ENCODE measurements at regions not wholly inside any gene's neighbourhood (a gene's known extent, or its start where the extent isn't known, plus 50 kb on each side); places are given as distances from the start of the nearest gene placed in this dataset.

DNA sequence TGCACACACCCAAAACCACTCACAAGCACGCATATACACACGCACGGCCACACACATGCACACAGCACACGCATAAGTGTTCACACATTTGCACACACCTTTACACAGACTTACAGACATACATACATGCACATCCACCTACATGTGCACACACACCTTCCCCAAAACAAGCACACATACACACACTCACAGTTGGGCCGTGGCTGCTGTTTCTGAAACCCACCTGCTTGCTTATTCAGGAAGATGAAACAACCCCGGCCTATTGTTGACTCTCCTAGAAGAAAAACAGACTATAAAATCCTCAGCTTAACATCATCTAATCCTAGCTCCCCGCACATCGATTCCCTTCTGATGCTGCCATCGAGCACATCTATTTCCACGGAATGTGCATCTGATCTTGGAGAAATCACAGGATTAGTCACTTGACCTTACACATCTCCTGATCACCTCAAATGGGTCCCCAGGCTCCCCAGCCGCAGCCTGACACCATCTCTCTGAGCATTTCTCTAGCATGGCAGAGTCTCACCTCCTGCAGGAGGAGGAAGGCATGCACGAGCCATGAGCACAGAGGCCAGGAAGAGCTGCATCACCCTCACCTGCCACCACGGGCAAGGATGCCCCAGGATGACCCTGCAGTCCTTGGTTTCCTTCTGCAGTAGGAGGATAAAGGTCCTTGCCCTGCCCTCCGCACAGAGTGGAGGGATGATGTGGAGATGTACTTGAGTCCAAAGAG lies 105.8 kb upstream of the CDH5 start:
- Histone ChIP-seq H3K4me1 (ENCODE audit: control insufficient read depth in 1 of 2, extremely low read depth in 1 of 2, insufficient read depth in 2 of 2, low read length in 2 of 2) (no peaks in the 10 kb centered on the region), H3K4me3 (ENCODE audit: control insufficient read depth in 1 of 2, extremely low read depth in 1 of 2, low read length in 1 of 2) (no peak overlapping the region), H3K27me3 (replicated peaks in 1 of 2; ENCODE audit: control insufficient read depth in 2 of 2, extremely low read depth in 1 of 2, insufficient read depth in 2 of 2, low read length in 1 of 2) (peaks cover 0 to 40% of the 10 kb centered on the region in 2 experiments), H3K36me3 (ENCODE audit: control insufficient read depth in 2 of 2, extremely low read depth in 1 of 2, insufficient read depth in 1 of 2, low read length in 1 of 2) (no peaks in the 10 kb centered on the region), H3K27ac (ENCODE audit: low read length) (no peak overlapping the region), H3K9me3 (no peaks in the 10 kb centered on the region)
- no peak for ATAC-seq (replicated peaks in 1 of 4)
- Mint-ChIP-seq H3K27me3 (peaks cover 18 to 31% of the 10 kb centered on the region in 2 donors), H3K4me1 (no peaks in the 10 kb centered on the region), H3K27ac (no peak overlapping the region), H3K36me3 (no peaks in the 10 kb centered on the region), H3K4me3 (no peak overlapping the region), H3K9me3 (no peaks in the 10 kb centered on the region)
- ChIA-PET CTCF (no interaction called here), POLR2A (no interaction called here)
- no peak for DNase-seq
- 76% methylated on average over 13 of the region's 14 CpGs for WGBS (ENCODE audit: insufficient coverage)

DNA sequence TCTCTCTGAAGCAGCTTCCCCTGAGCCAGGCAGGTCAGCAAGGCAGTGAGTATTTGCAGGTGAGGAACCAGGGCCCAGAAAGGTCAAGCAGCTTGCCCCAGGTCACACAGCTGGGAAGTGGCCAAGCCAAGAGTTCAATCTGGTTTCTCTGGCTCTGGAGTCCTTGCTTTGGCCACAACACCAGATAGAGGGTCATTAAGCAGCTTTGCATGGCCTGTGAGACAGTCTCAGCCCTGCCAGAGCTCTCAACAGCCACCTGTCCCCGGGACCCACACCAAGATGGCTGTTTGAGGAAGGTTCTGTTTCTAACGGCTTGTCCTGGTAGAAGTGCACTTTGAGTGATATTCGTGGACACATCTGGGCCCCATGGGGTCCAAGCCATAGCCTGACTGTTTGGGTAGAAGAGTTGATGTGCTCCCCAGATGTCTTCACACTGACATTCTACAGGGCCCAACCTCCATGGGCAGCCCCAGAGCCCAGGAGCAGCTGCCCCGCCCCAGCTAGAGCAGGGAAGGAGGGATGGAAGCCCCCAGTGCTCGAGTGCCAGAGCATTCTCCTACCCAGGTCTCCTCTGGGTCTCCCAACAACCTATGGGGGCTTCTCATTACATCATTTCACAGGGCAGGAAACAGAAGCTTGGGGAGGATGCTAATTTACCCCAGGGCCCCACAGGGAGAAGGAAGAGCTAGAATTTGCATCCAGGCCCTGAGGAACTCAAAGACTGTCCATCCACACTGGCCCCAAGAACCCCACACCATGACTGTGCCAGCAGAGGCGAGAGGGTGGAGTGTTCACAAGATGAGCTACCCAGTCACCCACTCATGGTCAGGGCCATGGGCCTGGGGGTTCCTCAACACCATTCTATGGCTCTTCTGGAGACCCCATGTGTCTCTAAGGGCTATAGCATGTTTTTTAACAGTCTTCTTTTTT lies 107.3 kb upstream of the CDH5 start:
- H3K4me3 Mint-ChIP-seq = no peak overlapping the region
- CTCF ChIA-PET = no interaction called here
- no peaks in the 10 kb centered on the region for H3K9me3 Mint-ChIP-seq
- H3K27me3 ChIP-seq (replicated peaks in 1 of 2; ENCODE audit: control insufficient read depth in 2 of 2, extremely low read depth in 1 of 2, insufficient read depth in 2 of 2, low read length in 1 of 2) = peaks cover 0 to 26% of the 10 kb centered on the region in 2 experiments
- POLR2A ChIA-PET = no interaction called here
- no peaks in the 10 kb centered on the region for H3K9me3 ChIP-seq
- WGBS (ENCODE audit: insufficient coverage) = 80% methylated on average over 1 of the region's 6 CpGs
- no peaks in the 10 kb centered on the region for H3K36me3 Mint-ChIP-seq
- ATAC-seq (replicated peaks in 1 of 4) (no peak), DNase-seq (no peak)
- H3K27ac ChIP-seq (ENCODE audit: low read length) = no peak overlapping the region
- no peaks in the 10 kb centered on the region for H3K4me1 ChIP-seq (ENCODE audit: control insufficient read depth in 1 of 2, extremely low read depth in 1 of 2, insufficient read depth in 2 of 2, low read length in 2 of 2)
- peaks cover 17 to 21% of the 10 kb centered on the region in 2 donors for H3K27me3 Mint-ChIP-seq
- H3K27ac Mint-ChIP-seq = no peak overlapping the region
- no peaks in the 10 kb centered on the region for H3K36me3 ChIP-seq (ENCODE audit: control insufficient read depth in 2 of 2, extremely low read depth in 1 of 2, insufficient read depth in 1 of 2, low read length in 1 of 2)
- no peak overlapping the region for H3K4me3 ChIP-seq (ENCODE audit: control insufficient read depth in 1 of 2, extremely low read depth in 1 of 2, low read length in 1 of 2)
- no peaks in the 10 kb centered on the region for H3K4me1 Mint-ChIP-seq

DNA sequence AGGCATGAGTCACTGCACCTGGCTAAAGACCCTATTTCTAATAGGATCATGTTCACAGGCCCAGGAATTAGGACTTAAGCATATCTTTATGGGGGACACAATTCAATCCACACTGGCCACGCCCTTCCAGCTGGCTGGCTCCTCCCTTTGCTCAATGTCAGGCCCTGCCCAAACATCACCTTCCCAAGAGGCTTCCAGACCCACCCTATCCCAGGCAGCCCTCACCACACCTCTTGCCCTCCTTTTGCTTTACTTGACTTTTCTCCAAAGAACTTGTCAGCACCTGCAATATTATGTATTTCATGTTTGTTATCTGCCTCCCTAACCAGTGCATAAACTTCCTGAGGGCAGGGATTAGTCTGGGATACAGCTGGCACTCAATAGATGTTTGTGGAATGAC lies 109.6 kb upstream of the CDH5 start:
- WGBS (ENCODE audit: insufficient coverage) = 22% methylated on average over 1 of the region's 1 CpG
- Mint-ChIP-seq H3K27me3 (peaks cover 10 to 18% of the 10 kb centered on the region in 2 donors), H3K36me3 (no peaks in the 10 kb centered on the region), H3K4me1 (no peaks in the 10 kb centered on the region), H3K9me3 (no peaks in the 10 kb centered on the region), H3K4me3 (no peak overlapping the region), H3K27ac (no peak overlapping the region)
- ATAC-seq (replicated peaks in 1 of 4) (no peak), DNase-seq (no peak)
- Histone ChIP-seq H3K27me3 (replicated peaks in 1 of 2; ENCODE audit: control insufficient read depth in 2 of 2, extremely low read depth in 1 of 2, insufficient read depth in 2 of 2, low read length in 1 of 2) (peaks cover 0 to 20% of the 10 kb centered on the region in 2 experiments), H3K36me3 (ENCODE audit: control insufficient read depth in 2 of 2, extremely low read depth in 1 of 2, insufficient read depth in 1 of 2, low read length in 1 of 2) (no peaks in the 10 kb centered on the region), H3K9me3 (no peaks in the 10 kb centered on the region), H3K4me1 (ENCODE audit: control insufficient read depth in 1 of 2, extremely low read depth in 1 of 2, insufficient read depth in 2 of 2, low read length in 2 of 2) (no peaks in the 10 kb centered on the region), H3K4me3 (ENCODE audit: control insufficient read depth in 1 of 2, extremely low read depth in 1 of 2, low read length in 1 of 2) (no peak overlapping the region), H3K27ac (ENCODE audit: low read length) (no peak overlapping the region)
- CTCF ChIA-PET = no interaction called here
- POLR2A ChIA-PET = no interaction called here

DNA sequence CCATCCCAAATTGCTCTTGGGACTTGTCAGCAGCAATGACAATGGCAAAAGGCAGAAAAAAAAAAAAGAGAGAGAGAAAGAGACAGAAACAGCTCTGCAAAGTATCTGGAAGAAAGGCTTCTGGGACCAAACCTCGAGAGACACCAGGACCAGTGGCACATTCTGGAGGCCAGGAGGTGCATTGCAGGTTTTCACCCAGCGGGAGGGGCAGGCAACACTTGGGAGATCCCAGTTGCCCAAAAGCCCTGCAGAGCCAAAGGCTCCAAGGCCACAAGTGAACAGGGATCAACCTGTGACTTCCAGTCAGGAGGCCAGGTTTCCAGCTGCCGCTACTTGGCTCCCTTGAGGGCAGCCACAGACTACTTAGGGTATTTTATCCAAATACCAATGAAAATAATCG lies 110.8 kb upstream of the CDH5 start:
- no peak overlapping the region for H3K27ac ChIP-seq (ENCODE audit: low read length)
- ATAC-seq (replicated peaks in 1 of 4) = no peak
- peaks cover 0 to 28% of the 10 kb centered on the region in 2 experiments for H3K27me3 ChIP-seq (replicated peaks in 1 of 2; ENCODE audit: control insufficient read depth in 2 of 2, extremely low read depth in 1 of 2, insufficient read depth in 2 of 2, low read length in 1 of 2)
- Mint-ChIP-seq H3K4me3 (no peak overlapping the region), H3K27ac (no peak overlapping the region), H3K36me3 (no peaks in the 10 kb centered on the region), H3K27me3 (peaks cover 7 to 13% of the 10 kb centered on the region in 2 donors), H3K9me3 (no peaks in the 10 kb centered on the region), H3K4me1 (no peaks in the 10 kb centered on the region)
- no peak for DNase-seq
- no peak overlapping the region for H3K4me3 ChIP-seq (ENCODE audit: control insufficient read depth in 1 of 2, extremely low read depth in 1 of 2, low read length in 1 of 2)
- no peaks in the 10 kb centered on the region for H3K9me3 ChIP-seq
- H3K4me1 ChIP-seq (ENCODE audit: control insufficient read depth in 1 of 2, extremely low read depth in 1 of 2, insufficient read depth in 2 of 2, low read length in 2 of 2) = no peaks in the 10 kb centered on the region
- ChIA-PET POLR2A (no interaction called here), CTCF (interaction anchor here in 1 of 2 donors (0.6 kb wide), 1 partner anchor 21 kb away, joined by 6 read pairs; no protein-coding TSS in a partner anchor)
- no peaks in the 10 kb centered on the region for H3K36me3 ChIP-seq (ENCODE audit: control insufficient read depth in 2 of 2, extremely low read depth in 1 of 2, insufficient read depth in 1 of 2, low read length in 1 of 2)
- WGBS (ENCODE audit: insufficient coverage) = 68% methylated on average over 2 of the region's 4 CpGs

DNA sequence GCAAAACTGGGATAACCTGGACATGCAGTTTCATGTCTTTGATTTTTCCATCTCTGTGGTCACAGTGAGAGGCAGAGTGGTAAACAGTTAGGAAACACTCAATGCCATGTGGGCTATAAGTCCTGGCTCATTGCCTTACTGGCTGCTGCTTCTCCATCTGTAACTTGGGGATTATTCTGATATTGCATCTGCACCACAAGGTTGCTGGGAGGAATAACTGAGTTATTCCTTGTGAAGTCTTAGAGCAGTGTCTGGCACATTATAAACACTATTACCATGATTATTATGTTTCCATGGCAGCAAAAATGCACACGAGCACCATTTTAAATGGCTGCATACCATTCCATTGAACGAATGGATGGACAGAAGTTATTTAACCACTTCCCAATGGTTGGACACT lies 111.7 kb upstream of the CDH5 start:
- H3K4me3 ChIP-seq (ENCODE audit: control insufficient read depth in 1 of 2, extremely low read depth in 1 of 2, low read length in 1 of 2) = no peak overlapping the region
- no peaks in the 10 kb centered on the region for H3K9me3 ChIP-seq
- H3K4me1 Mint-ChIP-seq = no peaks in the 10 kb centered on the region
- H3K27me3 ChIP-seq (replicated peaks in 1 of 2; ENCODE audit: control insufficient read depth in 2 of 2, extremely low read depth in 1 of 2, insufficient read depth in 2 of 2, low read length in 1 of 2) = peaks cover 0 to 30% of the 10 kb centered on the region in 2 experiments
- H3K36me3 ChIP-seq (ENCODE audit: control insufficient read depth in 2 of 2, extremely low read depth in 1 of 2, insufficient read depth in 1 of 2, low read length in 1 of 2) = no peaks in the 10 kb centered on the region
- ChIA-PET CTCF (no interaction called here), POLR2A (no interaction called here)
- no peak overlapping the region for H3K4me3 Mint-ChIP-seq
- 40% methylated on average over 1 of the region's 2 CpGs for WGBS (ENCODE audit: insufficient coverage)
- no peak overlapping the region for H3K27ac ChIP-seq (ENCODE audit: low read length)
- no peak overlapping the region for H3K27ac Mint-ChIP-seq
- peaks cover 5 to 12% of the 10 kb centered on the region in 2 donors for H3K27me3 Mint-ChIP-seq
- no peaks in the 10 kb centered on the region for H3K36me3 Mint-ChIP-seq
- DNase-seq (no peak), ATAC-seq (replicated peaks in 1 of 4) (no peak)
- H3K9me3 Mint-ChIP-seq = no peaks in the 10 kb centered on the region
- H3K4me1 ChIP-seq (ENCODE audit: control insufficient read depth in 1 of 2, extremely low read depth in 1 of 2, insufficient read depth in 2 of 2, low read length in 2 of 2) = no peaks in the 10 kb centered on the region

DNA sequence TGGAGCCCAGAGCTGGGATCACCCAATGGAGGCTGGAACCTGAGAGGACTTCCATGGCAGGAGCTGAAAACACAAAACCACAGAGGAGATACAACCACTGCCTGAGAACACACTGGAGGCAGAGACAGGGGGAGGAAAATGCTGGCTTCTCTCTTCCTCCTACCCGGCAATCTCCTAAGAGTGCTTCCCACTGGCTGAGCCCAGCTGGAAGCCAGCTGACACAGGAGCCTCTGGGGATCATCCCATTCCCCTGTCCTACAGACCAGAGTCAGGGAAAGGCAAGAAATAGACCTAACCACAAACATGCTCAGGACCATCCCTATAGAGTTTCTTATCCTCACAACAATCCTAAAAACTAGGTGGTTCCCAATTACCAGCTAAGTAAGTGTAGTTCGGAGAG lies 112.4 kb upstream of the CDH5 start:
- WGBS (ENCODE audit: insufficient coverage) = no CpG with 5 or more reads among the region's 2 CpGs
- Mint-ChIP-seq H3K4me3 (no peak overlapping the region), H3K9me3 (no peaks in the 10 kb centered on the region), H3K4me1 (no peaks in the 10 kb centered on the region), H3K27me3 (peaks cover 9 to 12% of the 10 kb centered on the region in 2 donors), H3K27ac (no peak overlapping the region), H3K36me3 (no peaks in the 10 kb centered on the region)
- Histone ChIP-seq H3K4me1 (ENCODE audit: control insufficient read depth in 1 of 2, extremely low read depth in 1 of 2, insufficient read depth in 2 of 2, low read length in 2 of 2) (no peaks in the 10 kb centered on the region), H3K27ac (ENCODE audit: low read length) (no peak overlapping the region), H3K9me3 (no peaks in the 10 kb centered on the region), H3K36me3 (ENCODE audit: control insufficient read depth in 2 of 2, extremely low read depth in 1 of 2, insufficient read depth in 1 of 2, low read length in 1 of 2) (no peaks in the 10 kb centered on the region), H3K27me3 (replicated peaks in 1 of 2; ENCODE audit: control insufficient read depth in 2 of 2, extremely low read depth in 1 of 2, insufficient read depth in 2 of 2, low read length in 1 of 2) (peaks cover 0 to 28% of the 10 kb centered on the region in 2 experiments), H3K4me3 (ENCODE audit: control insufficient read depth in 1 of 2, extremely low read depth in 1 of 2, low read length in 1 of 2) (no peak overlapping the region)
- no peak for DNase-seq
- CTCF ChIA-PET = no interaction called here
- no peak for ATAC-seq (replicated peaks in 1 of 4)
- POLR2A ChIA-PET = no interaction called here

Measured in T-cell (primary cell).